ENCODE measurements at regions not wholly inside any gene's neighbourhood (a gene's known extent, or its start where the extent isn't known, plus 50 kb on each side); places are given as distances from the start of the nearest gene placed in this dataset.
"Not testable (repeated sequence)": the region's sequence is repeated elsewhere in the genome, so short reads cannot be mapped to it uniquely, and the experiment has no call there.

DNA sequence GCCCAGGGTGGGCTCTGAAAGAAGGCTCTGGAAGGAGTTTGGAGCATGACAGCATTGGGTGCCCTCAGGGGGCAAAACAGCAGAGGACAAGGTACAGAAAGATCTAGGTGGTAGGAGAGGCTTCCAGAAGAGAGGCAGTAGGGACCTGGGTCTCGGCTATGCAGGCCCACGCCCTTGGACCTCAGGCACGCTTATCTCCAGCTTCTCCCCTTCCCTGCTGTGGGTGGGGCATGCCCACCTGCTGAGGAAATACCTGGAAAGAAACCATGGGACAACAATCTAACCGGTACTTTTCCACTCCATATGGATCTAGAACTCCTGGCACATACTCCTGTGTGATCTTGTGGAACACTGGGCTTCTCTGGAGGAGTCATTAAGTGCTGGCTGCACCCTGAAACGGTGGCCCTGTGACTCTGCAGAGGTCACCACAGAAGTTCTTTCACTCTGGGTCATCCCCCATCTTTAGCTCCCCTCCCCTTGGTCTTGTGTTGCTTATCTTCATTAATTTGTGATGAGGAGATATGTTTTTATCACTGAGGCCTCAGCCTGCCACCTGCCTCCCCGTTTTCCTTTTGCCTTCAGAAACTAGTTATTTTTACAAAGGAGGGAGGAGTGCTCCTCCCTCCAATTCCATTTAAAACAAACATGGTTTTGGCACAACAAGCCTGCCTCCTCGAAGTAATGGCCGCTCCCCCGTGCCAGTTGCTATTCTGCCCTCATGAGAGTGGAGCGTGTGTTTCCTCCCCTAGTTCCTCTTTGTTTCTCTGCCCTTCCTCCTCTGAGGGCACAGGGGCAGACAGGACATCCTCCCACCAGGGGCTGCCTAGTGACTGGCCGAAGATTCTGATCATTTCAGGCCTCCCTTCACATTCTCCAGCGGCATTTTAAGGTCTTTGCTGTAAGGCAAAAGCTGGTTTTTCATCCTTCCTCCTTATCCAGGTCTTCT, 78.0 kb upstream of the ATP5PO start:
- Mint-ChIP-seq H3K4me3 (no peak overlapping the region), H3K36me3 (no peaks in the 10 kb centered on the region), H3K27me3 (peaks cover 8% of the 10 kb centered on the region), H3K27ac (no peak overlapping the region), H3K4me1 (ENCODE audit: unreplicated experiment) (no peaks in the 10 kb centered on the region), H3K9me3 (peaks cover 4% of the 10 kb centered on the region)
- TF ChIP-seq, protein P1, sequence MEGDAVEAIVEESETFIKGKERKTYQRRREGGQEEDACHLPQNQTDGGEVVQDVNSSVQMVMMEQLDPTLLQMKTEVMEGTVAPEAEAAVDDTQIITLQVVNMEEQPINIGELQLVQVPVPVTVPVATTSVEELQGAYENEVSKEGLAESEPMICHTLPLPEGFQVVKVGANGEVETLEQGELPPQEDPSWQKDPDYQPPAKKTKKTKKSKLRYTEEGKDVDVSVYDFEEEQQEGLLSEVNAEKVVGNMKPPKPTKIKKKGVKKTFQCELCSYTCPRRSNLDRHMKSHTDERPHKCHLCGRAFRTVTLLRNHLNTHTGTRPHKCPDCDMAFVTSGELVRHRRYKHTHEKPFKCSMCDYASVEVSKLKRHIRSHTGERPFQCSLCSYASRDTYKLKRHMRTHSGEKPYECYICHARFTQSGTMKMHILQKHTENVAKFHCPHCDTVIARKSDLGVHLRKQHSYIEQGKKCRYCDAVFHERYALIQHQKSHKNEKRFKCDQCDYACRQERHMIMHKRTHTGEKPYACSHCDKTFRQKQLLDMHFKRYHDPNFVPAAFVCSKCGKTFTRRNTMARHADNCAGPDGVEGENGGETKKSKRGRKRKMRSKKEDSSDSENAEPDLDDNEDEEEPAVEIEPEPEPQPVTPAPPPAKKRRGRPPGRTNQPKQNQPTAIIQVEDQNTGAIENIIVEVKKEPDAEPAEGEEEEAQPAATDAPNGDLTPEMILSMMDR (conservative IDR thresholded peaks at IDR 0.05): no peak
- DNase-seq (ENCODE audit: extremely low spot score, unreplicated experiment): no peak

DNA sequence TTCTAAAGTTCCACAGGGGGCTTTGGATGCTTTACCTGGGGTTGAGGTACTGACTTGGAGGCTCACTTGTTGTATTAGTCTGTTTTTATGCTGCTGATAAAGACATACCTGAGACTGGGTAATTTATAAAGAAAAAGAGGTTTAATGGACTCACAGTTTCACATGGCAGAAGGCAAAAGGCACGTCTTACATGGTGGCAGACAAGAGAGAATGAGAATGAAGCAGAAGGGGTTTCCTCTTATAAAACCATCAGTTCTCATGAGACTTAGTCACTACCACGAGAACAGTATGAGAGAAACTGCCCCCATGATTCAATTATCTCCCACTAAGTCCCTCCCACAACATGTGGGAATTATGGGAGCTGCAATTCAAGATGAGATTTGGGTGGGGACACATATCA, 76.8 kb upstream of the ATP5PO start:
- not testable (repeated sequence) for H3K4me3 Mint-ChIP-seq; H3K4me1 Mint-ChIP-seq (ENCODE audit: unreplicated experiment); H3K27ac Mint-ChIP-seq; DNase-seq (ENCODE audit: extremely low spot score, unreplicated experiment); H3K9me3 Mint-ChIP-seq; H3K27me3 Mint-ChIP-seq; H3K36me3 Mint-ChIP-seq

DNA sequence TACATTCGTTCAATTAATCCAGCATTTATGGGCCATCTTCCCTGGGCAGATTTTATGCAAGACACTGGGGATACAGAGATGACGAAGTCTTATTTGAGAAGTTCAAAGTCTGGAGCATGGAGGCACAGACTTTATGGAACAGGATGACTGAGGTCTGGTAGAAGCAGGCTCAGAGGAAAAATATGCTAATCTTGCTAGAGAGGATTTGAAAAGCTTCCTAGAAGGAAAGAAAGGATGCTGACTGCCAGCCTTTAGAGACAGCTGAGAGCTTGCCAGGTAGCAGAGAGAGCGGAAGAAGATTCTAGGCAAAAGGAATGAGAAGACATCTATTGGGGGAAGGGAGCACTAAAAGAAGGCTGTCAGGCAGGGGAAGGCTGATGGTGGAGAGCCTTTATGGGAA, 75.5 kb upstream of the ATP5PO start:
- Mint-ChIP-seq H3K27me3 (peaks cover 8% of the 10 kb centered on the region), H3K36me3 (no peaks in the 10 kb centered on the region), H3K4me3 (no peak overlapping the region), H3K9me3 (no peaks in the 10 kb centered on the region), H3K27ac (no peak overlapping the region), H3K4me1 (ENCODE audit: unreplicated experiment) (no peaks in the 10 kb centered on the region)
- DNase-seq (ENCODE audit: extremely low spot score, unreplicated experiment): no peak
- TF ChIP-seq, protein P1 (conservative IDR thresholded peaks at IDR 0.05): no peak

DNA sequence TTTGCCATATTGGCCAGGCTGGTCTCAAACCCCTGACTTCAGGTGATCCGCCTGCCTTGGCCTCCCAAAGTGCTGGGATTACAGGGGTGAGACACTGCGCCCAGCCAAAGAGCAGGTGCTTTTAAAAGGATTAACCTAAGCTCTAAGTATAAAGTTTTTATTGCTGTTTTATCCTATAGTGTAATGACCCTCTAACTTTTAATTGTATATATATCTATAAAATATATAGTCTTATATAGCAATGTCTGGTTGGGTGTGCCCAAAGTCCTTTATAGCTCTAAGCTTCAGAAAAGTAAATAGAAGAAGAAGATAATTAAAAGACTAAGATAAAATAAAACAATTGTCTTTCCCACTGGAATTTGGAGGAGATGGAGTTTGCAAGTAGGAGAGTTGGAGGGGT, 73.8 kb upstream of the ATP5PO start:
- Mint-ChIP-seq H3K36me3 (no peaks in the 10 kb centered on the region), H3K27ac (no peak overlapping the region), H3K4me3 (no peak overlapping the region), H3K4me1 (ENCODE audit: unreplicated experiment) (peaks cover 4% of the 10 kb centered on the region), H3K27me3 (peaks cover 8% of the 10 kb centered on the region), H3K9me3 (no peaks in the 10 kb centered on the region)
- TF ChIP-seq, protein P1 (conservative IDR thresholded peaks at IDR 0.05): no peak
- DNase-seq (ENCODE audit: extremely low spot score, unreplicated experiment): no peak

DNA sequence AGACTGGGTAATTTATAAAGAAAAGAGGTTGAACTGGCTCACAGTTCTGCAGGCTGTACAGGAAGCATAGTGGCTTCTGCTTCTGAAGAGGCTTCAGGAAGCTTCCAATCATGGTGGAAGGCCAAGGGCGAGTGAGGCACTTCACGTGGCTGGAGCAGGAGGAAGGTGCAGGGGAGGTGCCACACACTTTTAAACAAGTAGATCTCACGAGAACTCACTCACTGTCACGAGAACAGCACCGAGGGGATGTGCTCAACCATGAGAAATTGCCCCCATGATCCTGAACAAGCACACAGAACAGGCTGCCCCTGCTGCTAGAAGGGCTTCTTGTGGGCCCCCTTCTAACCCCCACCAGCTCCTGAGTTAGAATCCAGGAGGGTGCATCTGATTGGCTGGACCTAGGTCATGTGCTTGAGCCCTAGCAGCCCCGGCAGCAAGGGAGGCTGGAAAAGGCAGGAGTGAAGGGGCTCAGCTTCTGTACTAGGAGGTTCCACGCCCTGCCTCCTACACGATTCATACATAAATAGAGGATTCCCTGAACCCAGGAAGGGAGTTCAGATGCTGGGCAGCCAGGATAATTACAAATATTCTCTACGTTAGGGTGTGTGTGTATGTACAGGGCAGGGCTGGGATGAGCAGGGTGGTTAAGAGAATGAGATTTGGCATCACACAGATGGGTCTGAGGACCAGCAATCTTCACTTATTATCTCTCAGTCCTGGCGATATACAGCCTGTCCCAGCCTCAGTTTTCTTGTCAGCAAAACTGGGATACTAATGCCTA, 72.8 kb upstream of the ATP5PO start:
- DNase-seq (ENCODE audit: extremely low spot score, unreplicated experiment): no peak
- Mint-ChIP-seq H3K27me3 (peaks cover 8% of the 10 kb centered on the region), H3K4me3 (no peak overlapping the region), H3K9me3 (no peaks in the 10 kb centered on the region), H3K27ac (no peak overlapping the region), H3K36me3 (no peaks in the 10 kb centered on the region), H3K4me1 (ENCODE audit: unreplicated experiment) (peaks cover 6% of the 10 kb centered on the region)
- TF ChIP-seq, protein P1 (conservative IDR thresholded peaks at IDR 0.05): no peak

DNA sequence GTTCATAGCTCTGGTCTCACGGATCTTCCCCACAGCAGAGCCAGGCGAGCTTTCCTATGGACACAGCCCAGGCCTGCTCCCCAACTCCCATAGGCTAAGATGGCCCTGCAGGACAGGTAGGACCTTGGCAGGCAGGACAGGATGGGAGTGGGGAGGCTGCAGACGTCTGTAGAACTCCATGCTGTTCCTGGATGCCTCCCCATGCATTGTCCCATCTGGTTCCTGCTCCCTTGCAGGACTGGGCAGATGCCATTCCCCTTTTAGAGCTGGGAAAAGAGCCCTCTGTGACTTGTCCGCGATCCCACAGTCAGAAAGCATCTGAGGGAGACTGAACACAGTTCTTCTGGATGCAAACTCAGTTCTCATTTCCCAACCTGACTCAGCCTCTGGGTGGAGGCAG, 71.9 kb upstream of the ATP5PO start:
- TF ChIP-seq, protein P1 (conservative IDR thresholded peaks at IDR 0.05): no peak
- Mint-ChIP-seq H3K4me1 (ENCODE audit: unreplicated experiment) (peaks cover 6% of the 10 kb centered on the region), H3K4me3 (no peak overlapping the region), H3K36me3 (no peaks in the 10 kb centered on the region), H3K9me3 (no peaks in the 10 kb centered on the region), H3K27me3 (peaks cover 8% of the 10 kb centered on the region), H3K27ac (no peak overlapping the region)
- DNase-seq (ENCODE audit: extremely low spot score, unreplicated experiment): no peak
